OCI-LY1 (cell line): ENCODE measurements at regions not wholly inside any gene's neighbourhood (a gene's known extent, or its start where the extent isn't known, plus 50 kb on each side); places are given as distances from the start of the nearest gene placed in this dataset.
"Not testable (repeated sequence)": the region's sequence is repeated elsewhere in the genome, so short reads cannot be mapped to it uniquely, and the experiment has no call there.

Experiments
- CTCF ChIP-seq: fragments of 200-600 bp; sonication (generic), shearing (Covaris generic); IDR thresholded peaks from 2 replicates; pipeline ENCODE4 v1.5.1; 2017; ENCODE audit warnings: mild to moderate bottlenecking, antibody characterized with exemption, low read length, moderate library complexity, mixed read lengths
- EZH2 ChIP-seq: fragments of 200-600 bp; sonication (generic), shearing (Covaris generic); IDR thresholded peaks from 2 replicates; pipeline ENCODE4 v1.8.0; 2017; ENCODE audit warnings: borderline replicate concordance, mixed run types, mild to moderate bottlenecking, antibody characterized with exemption, low read length, moderate library complexity, mixed read lengths

- not testable (repeated sequence) for TF ChIP-seq CTCF, EZH2
These were observed 137.6 kb downstream of the BCL2L11 start for GRCh38 chr2:111258318-111258717.
